Thyroid gland (tissue), 4 donors: ENCODE measurements at regions not wholly inside any gene's neighbourhood (a gene's known extent, or its start where the extent isn't known, plus 50 kb on each side); places are given as distances from the start of the nearest gene placed in this dataset.

Experiments used
- DNase-seq, 2 donors: peaks; one replicate each; pipeline ENCODE4 v3.0.0-alpha.2; 2019
- H3K27ac ChIP-seq, 3 donors: fragments of 200-600 bp; sonication (generic); 1 replicate in 2 of 3; 2 replicates in 1 of 3; pipeline ENCODE4 v1.5.1; 2016 to 2019; ENCODE audit warnings: mild to moderate bottlenecking in 1 of 3, moderate library complexity in 1 of 3
- H3K27me3 ChIP-seq: fragments of 200-600 bp; sonication (generic); one replicate; pipeline ENCODE4 v1.5.1; 2019
- H3K36me3 ChIP-seq, 2 donors: fragments of 200-600 bp; sonication (generic); one replicate each; pipeline ENCODE4 v1.5.1; 2016 to 2019
- H3K4me1 ChIP-seq, 2 donors: fragments of 200-600 bp; sonication (generic); one replicate each; pipeline ENCODE4 v1.5.1; 2017 to 2019
- H3K4me3 ChIP-seq, 3 donors: fragments of 200-600 bp; sonication (generic); replicated peaks in 1 of 3; 1 replicate in 2 of 3; 2 replicates in 1 of 3; pipeline ENCODE4 v1.5.1; 2016; ENCODE audit warnings: mild to moderate bottlenecking in 1 of 3
- H3K9me3 ChIP-seq: fragments of 200-600 bp; sonication (generic); one replicate; pipeline ENCODE4 v1.5.1; 2017
- POLR2A ChIP-seq, 2 donors: fragments of 450-650 bp; IDR thresholded peaks; one replicate each; pipeline ENCODE4 v1.6.1; 2017; ENCODE audit warnings: antibody characterized with exemption in 2 of 2, mild to moderate bottlenecking in 2 of 2, moderate library complexity in 1 of 2
- whole genome bisulfite sequencing, 2 donors: methylation state at CpG; one replicate each; pipeline ENCODE4 v1.1.5; 2017; 5-methylcytosine and 5-hydroxymethylcytosine counted together
- intact Hi-C: fragments of 100-400 bp; cut with DNase I; formaldehyde crosslinking; loops from one replicate; pipeline ENCODE4 v1.15.1; 2023
- TF ChIP-seq, protein P1 (sequence below), 6 experiments: fragments of 200-600 bp in 3 of 6; fragments of 450-650 bp in 3 of 6; sonication (generic) in 3 of 6; IDR thresholded peaks; one replicate each; pipeline ENCODE4 v1.5.1; 2016 to 2019; ENCODE audit warnings: antibody characterized with exemption in 6 of 6, mild to moderate bottlenecking in 2 of 6, inconsistent platforms in 1 of 6, moderate library complexity in 1 of 6

GRCh38 chr9:80465556-80465955 is 893.8 kb downstream of the TLE4 start:
- 93 to 95% methylated on average over 3 of the region's 3 CpGs for WGBS, 2 donors
- no peaks in the 10 kb centered on the region for H3K36me3 ChIP-seq
- H3K4me1 ChIP-seq = no peaks in the 10 kb centered on the region
- no peak overlapping the region for H3K27ac ChIP-seq
- no peaks in the 10 kb centered on the region for H3K27me3 ChIP-seq
- intact Hi-C loops = no loop called here
- H3K9me3 ChIP-seq = no peaks in the 10 kb centered on the region
- DNase-seq = no peak
- no peak for TF ChIP-seq POLR2A (IDR thresholded peaks at IDR 0.05)
- TF ChIP-seq, protein P1, sequence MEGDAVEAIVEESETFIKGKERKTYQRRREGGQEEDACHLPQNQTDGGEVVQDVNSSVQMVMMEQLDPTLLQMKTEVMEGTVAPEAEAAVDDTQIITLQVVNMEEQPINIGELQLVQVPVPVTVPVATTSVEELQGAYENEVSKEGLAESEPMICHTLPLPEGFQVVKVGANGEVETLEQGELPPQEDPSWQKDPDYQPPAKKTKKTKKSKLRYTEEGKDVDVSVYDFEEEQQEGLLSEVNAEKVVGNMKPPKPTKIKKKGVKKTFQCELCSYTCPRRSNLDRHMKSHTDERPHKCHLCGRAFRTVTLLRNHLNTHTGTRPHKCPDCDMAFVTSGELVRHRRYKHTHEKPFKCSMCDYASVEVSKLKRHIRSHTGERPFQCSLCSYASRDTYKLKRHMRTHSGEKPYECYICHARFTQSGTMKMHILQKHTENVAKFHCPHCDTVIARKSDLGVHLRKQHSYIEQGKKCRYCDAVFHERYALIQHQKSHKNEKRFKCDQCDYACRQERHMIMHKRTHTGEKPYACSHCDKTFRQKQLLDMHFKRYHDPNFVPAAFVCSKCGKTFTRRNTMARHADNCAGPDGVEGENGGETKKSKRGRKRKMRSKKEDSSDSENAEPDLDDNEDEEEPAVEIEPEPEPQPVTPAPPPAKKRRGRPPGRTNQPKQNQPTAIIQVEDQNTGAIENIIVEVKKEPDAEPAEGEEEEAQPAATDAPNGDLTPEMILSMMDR (IDR thresholded peaks at IDR 0.05) = no peak
- no peak overlapping the region for H3K4me3 ChIP-seq

GRCh38 chr9:80449513-80449912 is 877.7 kb downstream of the TLE4 start:
- Histone ChIP-seq H3K4me3 (no peak overlapping the region), H3K36me3 (no peaks in the 10 kb centered on the region), H3K27me3 (no peaks in the 10 kb centered on the region), H3K27ac (no peak overlapping the region), H3K9me3 (no peaks in the 10 kb centered on the region), H3K4me1 (no peaks in the 10 kb centered on the region)
- TF ChIP-seq, protein P1 (IDR thresholded peaks at IDR 0.05) = no peak
- TF ChIP-seq POLR2A (IDR thresholded peaks at IDR 0.05) = no peak
- WGBS, 2 donors = 46 to 52% methylated on average over 4 of the region's 4 CpGs
- DNase-seq = no peak
- intact Hi-C loops = no loop called here

DNA sequence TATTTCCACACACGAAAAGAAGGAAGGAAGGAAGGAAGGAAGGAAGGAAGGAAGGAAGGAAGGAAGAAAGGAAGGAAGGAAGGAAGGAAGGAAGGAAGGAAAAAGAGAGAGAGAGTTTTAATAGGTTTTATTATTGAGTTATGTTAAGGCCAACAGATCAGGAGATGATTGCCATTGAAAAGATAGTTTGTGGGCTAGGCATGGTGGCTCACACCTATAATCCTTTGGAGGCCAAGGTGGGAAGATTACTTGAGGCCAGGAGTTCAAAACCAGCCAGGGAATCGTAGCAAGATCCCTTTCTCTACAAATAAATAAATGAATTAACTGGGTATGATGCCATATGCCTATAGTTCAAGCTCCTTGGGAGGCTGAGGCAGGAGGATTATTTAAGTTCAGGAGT is 877.2 kb downstream of the TLE4 start:
- no peak overlapping the region for H3K27ac ChIP-seq
- TF ChIP-seq, protein P1 (IDR thresholded peaks at IDR 0.05) = no peak
- no peak for TF ChIP-seq POLR2A (IDR thresholded peaks at IDR 0.05)
- H3K27me3 ChIP-seq = no peaks in the 10 kb centered on the region
- WGBS, 2 donors = 72 to 73% methylated on average over 2 of the region's 2 CpGs
- H3K4me3 ChIP-seq = no peak overlapping the region
- intact Hi-C loops = no loop called here
- no peaks in the 10 kb centered on the region for H3K36me3 ChIP-seq
- no peaks in the 10 kb centered on the region for H3K9me3 ChIP-seq
- no peaks in the 10 kb centered on the region for H3K4me1 ChIP-seq
- DNase-seq = no peak

- Histone ChIP-seq H3K36me3 (no peaks in the 10 kb centered on the region), H3K27me3 (no peaks in the 10 kb centered on the region), H3K4me3 (no peak overlapping the region), H3K27ac (no peak overlapping the region), H3K4me1 (no peaks in the 10 kb centered on the region), H3K9me3 (no peaks in the 10 kb centered on the region)
- WGBS, 2 donors = 89 to 92% methylated on average over 3 of the region's 3 CpGs
- intact Hi-C loops = no loop called here
- DNase-seq = no peak
- TF ChIP-seq, protein P1 (IDR thresholded peaks at IDR 0.05) = no peak
- no peak for TF ChIP-seq POLR2A (IDR thresholded peaks at IDR 0.05)
These were observed 876.1 kb downstream of the TLE4 start for GRCh38 chr9:80447876-80448275.

GRCh38 chr9:80440724-80441123 is 869.0 kb downstream of the TLE4 start:
- Histone ChIP-seq H3K4me3 (no peak overlapping the region), H3K4me1 (no peaks in the 10 kb centered on the region), H3K27me3 (no peaks in the 10 kb centered on the region), H3K27ac (no peak overlapping the region), H3K9me3 (no peaks in the 10 kb centered on the region), H3K36me3 (no peaks in the 10 kb centered on the region)
- no peak for DNase-seq
- 93 to 94% methylated on average over 7 of the region's 7 CpGs for WGBS, 2 donors
- intact Hi-C loops = no loop called here
- TF ChIP-seq, protein P1 (IDR thresholded peaks at IDR 0.05) = no peak
- no peak for TF ChIP-seq POLR2A (IDR thresholded peaks at IDR 0.05)
